ENCODE measurements at regions not wholly inside any gene's neighbourhood (a gene's known extent, or its start where the extent isn't known, plus 50 kb on each side); places are given as distances from the start of the nearest gene placed in this dataset.

GRCh38 chrX:1029494-1029893 lies 183.0 kb downstream of the CRLF2 start:
- no peak for TF ChIP-seq CTCF (IDR thresholded peaks at IDR 0.05)

- no peak for TF ChIP-seq CTCF (IDR thresholded peaks at IDR 0.05)
Measured at GRCh38 chrX:1027680-1028079, 184.8 kb downstream of the CRLF2 start.

DNA sequence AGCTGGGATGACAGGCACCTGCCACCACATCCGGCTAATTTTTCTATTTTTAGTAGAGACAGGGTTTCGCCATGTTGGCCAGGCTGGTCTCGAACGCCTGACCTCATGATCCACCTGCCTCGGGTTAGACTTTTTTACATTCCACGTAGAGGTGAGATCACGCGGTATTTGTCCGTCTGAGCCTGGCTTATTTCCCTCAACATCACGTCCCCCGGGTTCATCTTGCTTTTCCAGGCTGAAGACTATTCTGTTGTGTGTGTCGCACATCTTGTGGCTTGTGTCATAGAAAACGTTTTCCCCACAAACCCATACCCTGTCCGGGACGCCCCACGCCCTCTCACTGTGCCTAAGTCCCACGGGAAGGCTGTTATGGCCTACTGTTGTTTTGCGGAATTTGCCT lies 185.3 kb downstream of the CRLF2 start:
- no peak for TF ChIP-seq CTCF (IDR thresholded peaks at IDR 0.05)

DNA sequence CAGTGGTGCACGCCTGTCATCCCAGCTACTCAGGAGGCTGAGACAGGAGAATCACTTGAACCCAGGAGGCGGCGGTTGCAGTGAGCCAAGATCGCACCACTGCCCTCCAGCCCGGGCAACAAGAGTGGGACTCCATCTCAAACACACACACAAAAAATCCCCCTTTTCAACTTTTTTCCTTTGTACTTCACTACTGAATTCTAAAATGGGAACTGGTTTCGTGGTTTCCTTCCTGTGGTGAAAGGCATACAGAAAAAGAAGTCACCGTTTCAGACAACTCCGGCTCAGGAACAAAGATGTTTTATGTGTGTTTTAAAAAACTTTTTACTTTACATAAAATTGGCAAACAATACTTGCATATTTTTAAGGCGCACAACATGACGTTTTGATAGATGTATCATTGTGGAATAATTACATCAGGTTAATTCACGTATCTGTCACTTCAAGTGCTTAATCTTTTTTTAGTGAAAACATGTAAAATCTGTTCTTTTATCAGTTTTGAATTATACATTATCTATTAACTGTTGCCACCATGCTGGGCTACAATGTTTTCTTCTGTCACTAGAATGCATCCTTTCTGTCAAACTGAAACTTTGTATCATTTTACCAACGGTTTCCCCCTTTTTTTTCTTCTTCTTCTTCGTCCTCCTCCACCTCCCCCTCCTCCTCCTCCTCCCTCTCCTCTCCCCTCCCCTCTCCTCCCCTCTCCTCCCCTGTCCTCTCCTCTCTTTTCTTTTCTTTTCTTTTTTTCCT lies 186.0 kb downstream of the CRLF2 start:
- TF ChIP-seq CTCF (IDR thresholded peaks at IDR 0.05), result no peak

- no peak for TF ChIP-seq CTCF (IDR thresholded peaks at IDR 0.05)
Measured at GRCh38 chrX:1025413-1025812, 187.0 kb downstream of the CRLF2 start.

- no peak for TF ChIP-seq CTCF (IDR thresholded peaks at IDR 0.05)
Measured at GRCh38 chrX:1023676-1024075, 188.8 kb downstream of the CRLF2 start.

- TF ChIP-seq CTCF (IDR thresholded peaks at IDR 0.05), result no peak
Measured at GRCh38 chrX:1020634-1021166, 191.7 kb downstream of the CRLF2 start.

Data from LNCAP (cell line).